Panc1 (cell line): ENCODE measurements at regions not wholly inside any gene's neighbourhood (a gene's known extent, or its start where the extent isn't known, plus 50 kb on each side); places are given as distances from the start of the nearest gene placed in this dataset.

Experiments used
- POLR2AphosphoS5 ChIP-seq: IDR thresholded peaks from 2 replicates; pipeline ENCODE4 v1.6.1; 2012; ENCODE audit warnings: mild to moderate bottlenecking, low read depth, low read length, moderate library complexity
- TF ChIP-seq, protein P1 (sequence below): fragments of 450-650 bp; IDR thresholded peaks from 2 replicates; pipeline ENCODE4 v1.5.1; 2017; ENCODE audit warnings: mild to moderate bottlenecking

DNA sequence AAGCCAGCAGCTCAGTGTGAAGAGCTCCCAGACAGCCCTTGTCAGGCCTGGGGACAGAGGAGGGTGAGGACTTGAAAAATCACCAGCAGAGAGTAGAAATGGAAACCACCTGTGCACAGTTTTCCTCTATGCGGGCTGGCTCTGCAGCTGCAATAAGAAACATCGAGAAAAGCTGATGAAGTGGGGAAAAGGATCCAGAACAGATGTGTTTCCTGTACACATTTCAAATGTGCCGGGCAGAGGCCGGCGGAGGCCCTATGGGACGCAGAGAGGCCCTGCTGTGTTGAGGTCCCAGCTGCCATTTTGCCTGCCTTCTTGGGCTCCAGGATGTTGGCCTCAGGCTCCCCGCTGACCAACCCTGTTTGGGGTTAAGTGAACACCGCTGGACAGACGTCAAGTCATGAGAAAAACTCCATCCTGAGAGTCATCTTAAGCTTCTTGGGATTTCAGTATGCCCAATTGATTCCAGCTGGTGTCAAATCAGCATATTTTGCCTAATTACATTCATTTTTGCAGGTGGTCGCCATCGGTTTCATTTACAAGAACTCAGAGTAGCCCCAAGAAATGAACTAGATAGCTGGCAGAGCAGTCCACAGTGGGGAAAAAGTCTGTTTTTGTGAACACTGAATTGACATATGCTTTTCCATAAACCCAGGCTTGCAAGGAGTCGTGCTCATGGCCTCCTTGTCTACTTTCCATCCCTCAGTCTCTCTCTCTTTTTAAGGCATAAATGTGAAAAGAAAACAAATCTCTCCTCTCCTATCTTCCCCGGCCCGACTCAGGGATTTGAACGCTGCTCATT is 150.4 kb upstream of the PHACTR3 start:
- TF ChIP-seq, protein P1, sequence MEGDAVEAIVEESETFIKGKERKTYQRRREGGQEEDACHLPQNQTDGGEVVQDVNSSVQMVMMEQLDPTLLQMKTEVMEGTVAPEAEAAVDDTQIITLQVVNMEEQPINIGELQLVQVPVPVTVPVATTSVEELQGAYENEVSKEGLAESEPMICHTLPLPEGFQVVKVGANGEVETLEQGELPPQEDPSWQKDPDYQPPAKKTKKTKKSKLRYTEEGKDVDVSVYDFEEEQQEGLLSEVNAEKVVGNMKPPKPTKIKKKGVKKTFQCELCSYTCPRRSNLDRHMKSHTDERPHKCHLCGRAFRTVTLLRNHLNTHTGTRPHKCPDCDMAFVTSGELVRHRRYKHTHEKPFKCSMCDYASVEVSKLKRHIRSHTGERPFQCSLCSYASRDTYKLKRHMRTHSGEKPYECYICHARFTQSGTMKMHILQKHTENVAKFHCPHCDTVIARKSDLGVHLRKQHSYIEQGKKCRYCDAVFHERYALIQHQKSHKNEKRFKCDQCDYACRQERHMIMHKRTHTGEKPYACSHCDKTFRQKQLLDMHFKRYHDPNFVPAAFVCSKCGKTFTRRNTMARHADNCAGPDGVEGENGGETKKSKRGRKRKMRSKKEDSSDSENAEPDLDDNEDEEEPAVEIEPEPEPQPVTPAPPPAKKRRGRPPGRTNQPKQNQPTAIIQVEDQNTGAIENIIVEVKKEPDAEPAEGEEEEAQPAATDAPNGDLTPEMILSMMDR, result no peak
- no peak for TF ChIP-seq POLR2AphosphoS5
